ENCODE measurements at regions not wholly inside any gene's neighbourhood (a gene's known extent, or its start where the extent isn't known, plus 50 kb on each side); places are given as distances from the start of the nearest gene placed in this dataset.

GRCh38 chr1:157415661-157416060 is 136.7 kb downstream of the FCRL5 start:
- no peak for TF ChIP-seq POLR2AphosphoS5 (IDR thresholded peaks at IDR 0.05; ENCODE audit: low read depth, low read length)
- no peak for TF ChIP-seq CTCF (IDR thresholded peaks at IDR 0.05)
- no peak for TF ChIP-seq PBX3 (IDR thresholded peaks at IDR 0.05)
- no peak for TF ChIP-seq TAF1 (IDR thresholded peaks at IDR 0.05; ENCODE audit: borderline replicate concordance, low read depth, low read length)
- TF ChIP-seq MAX (IDR thresholded peaks at IDR 0.05; ENCODE audit: low read depth): no peak
- TF ChIP-seq RAD21 (IDR thresholded peaks at IDR 0.05; ENCODE audit: low read length): no peak
- no peak for TF ChIP-seq JUND (IDR thresholded peaks at IDR 0.05)
- TF ChIP-seq EP300 (IDR thresholded peaks at IDR 0.05; ENCODE audit: borderline replicate concordance in 1 of 2, low read depth in 1 of 2, low read length in 1 of 2): no peak
- no peak for TF ChIP-seq YY1 (IDR thresholded peaks at IDR 0.05; ENCODE audit: low read depth)
- TF ChIP-seq RXRA (IDR thresholded peaks at IDR 0.05; ENCODE audit: borderline replicate concordance, low read depth): no peak

Measured in SK-N-SH (cell line).